ENCODE measurements at regions not wholly inside any gene's neighbourhood (a gene's known extent, or its start where the extent isn't known, plus 50 kb on each side); places are given as distances from the start of the nearest gene placed in this dataset.
A peak's percentile ranks its signal among the peaks of the same experiment; 100 is the strongest.

GRCh38 chr5:34487159-34487879 is 168.8 kb upstream of the RAI14 start:
- H3K4me3 ChIP-seq, result no peak overlapping the region
- H3K27ac ChIP-seq, result no peak overlapping the region
- H3K4me1 ChIP-seq (ENCODE audit: low read depth), result peaks cover 19% of the 10 kb centered on the region
- peak in 1 of 2 donors; percentile 89 for DNase-seq (ENCODE audit: low read depth in 1 of 2, low spot score in 1 of 2)
- no peaks in the 10 kb centered on the region for H3K27me3 ChIP-seq
- TF ChIP-seq CTCF (IDR thresholded peaks at IDR 0.05; ENCODE audit: low read depth, low read length), result no peak
- no peaks in the 10 kb centered on the region for H3K36me3 ChIP-seq
- no peaks in the 10 kb centered on the region for H3K9me3 ChIP-seq (ENCODE audit: low read depth)

- H3K27ac ChIP-seq, result no peak overlapping the region
Measured at GRCh38 chr5:34487956-34488355, 168.2 kb upstream of the RAI14 start.

GRCh38 chr5:34488984-34489383 is 167.1 kb upstream of the RAI14 start:
- Histone ChIP-seq H3K4me3 (no peak overlapping the region), H3K36me3 (no peaks in the 10 kb centered on the region), H3K27me3 (no peaks in the 10 kb centered on the region), H3K9me3 (ENCODE audit: low read depth) (no peaks in the 10 kb centered on the region), H3K4me1 (ENCODE audit: low read depth) (peaks cover 19% of the 10 kb centered on the region), H3K27ac (peak overlapping the region; percentile 90)
- DNase-seq (ENCODE audit: low read depth in 1 of 2, low spot score in 1 of 2), result no peak
- TF ChIP-seq CTCF (IDR thresholded peaks at IDR 0.05; ENCODE audit: low read depth, low read length), result no peak

More at GRCh38 chr5:34487956-34488355, 168.2 kb upstream of the RAI14 start:
- no peaks in the 10 kb centered on the region for H3K36me3 ChIP-seq
- H3K9me3 ChIP-seq (ENCODE audit: low read depth), result no peaks in the 10 kb centered on the region
- H3K27me3 ChIP-seq, result no peaks in the 10 kb centered on the region
- peaks cover 19% of the 10 kb centered on the region for H3K4me1 ChIP-seq (ENCODE audit: low read depth)
- no peak for TF ChIP-seq CTCF (IDR thresholded peaks at IDR 0.05; ENCODE audit: low read depth, low read length)
- DNase-seq (ENCODE audit: low read depth in 1 of 2, low spot score in 1 of 2), result no peak
- no peak overlapping the region for H3K4me3 ChIP-seq

GRCh38 chr5:34490506-34491250 is 165.4 kb upstream of the RAI14 start:
- H3K4me1 ChIP-seq (ENCODE audit: low read depth), result peaks cover 19% of the 10 kb centered on the region
- H3K36me3 ChIP-seq, result no peaks in the 10 kb centered on the region
- H3K4me3 ChIP-seq, result no peak overlapping the region
- H3K27me3 ChIP-seq, result no peaks in the 10 kb centered on the region
- H3K27ac ChIP-seq, result peak overlapping the region; percentile 90
- DNase-seq (ENCODE audit: low read depth in 1 of 2, low spot score in 1 of 2), result peak; percentile 25 to 88
- no peak for TF ChIP-seq CTCF (IDR thresholded peaks at IDR 0.05; ENCODE audit: low read depth, low read length)
- H3K9me3 ChIP-seq (ENCODE audit: low read depth), result no peaks in the 10 kb centered on the region

- TF ChIP-seq CTCF (IDR thresholded peaks at IDR 0.05; ENCODE audit: low read depth, low read length), result no peak
Measured at GRCh38 chr5:34491251-34491620, 164.9 kb upstream of the RAI14 start.

More at GRCh38 chr5:34491251-34491620, 164.9 kb upstream of the RAI14 start:
- peaks cover 19% of the 10 kb centered on the region for H3K4me1 ChIP-seq (ENCODE audit: low read depth)
- H3K27ac ChIP-seq, result peak overlapping the region; percentile 90
- DNase-seq (ENCODE audit: low read depth in 1 of 2, low spot score in 1 of 2), result peak in 1 of 2 donors; percentile 18
- no peaks in the 10 kb centered on the region for H3K27me3 ChIP-seq
- no peaks in the 10 kb centered on the region for H3K9me3 ChIP-seq (ENCODE audit: low read depth)
- no peaks in the 10 kb centered on the region for H3K36me3 ChIP-seq
- H3K4me3 ChIP-seq, result no peak overlapping the region
